ENCODE measurements at regions not wholly inside any gene's neighbourhood (a gene's known extent, or its start where the extent isn't known, plus 50 kb on each side); places are given as distances from the start of the nearest gene placed in this dataset.

DNA sequence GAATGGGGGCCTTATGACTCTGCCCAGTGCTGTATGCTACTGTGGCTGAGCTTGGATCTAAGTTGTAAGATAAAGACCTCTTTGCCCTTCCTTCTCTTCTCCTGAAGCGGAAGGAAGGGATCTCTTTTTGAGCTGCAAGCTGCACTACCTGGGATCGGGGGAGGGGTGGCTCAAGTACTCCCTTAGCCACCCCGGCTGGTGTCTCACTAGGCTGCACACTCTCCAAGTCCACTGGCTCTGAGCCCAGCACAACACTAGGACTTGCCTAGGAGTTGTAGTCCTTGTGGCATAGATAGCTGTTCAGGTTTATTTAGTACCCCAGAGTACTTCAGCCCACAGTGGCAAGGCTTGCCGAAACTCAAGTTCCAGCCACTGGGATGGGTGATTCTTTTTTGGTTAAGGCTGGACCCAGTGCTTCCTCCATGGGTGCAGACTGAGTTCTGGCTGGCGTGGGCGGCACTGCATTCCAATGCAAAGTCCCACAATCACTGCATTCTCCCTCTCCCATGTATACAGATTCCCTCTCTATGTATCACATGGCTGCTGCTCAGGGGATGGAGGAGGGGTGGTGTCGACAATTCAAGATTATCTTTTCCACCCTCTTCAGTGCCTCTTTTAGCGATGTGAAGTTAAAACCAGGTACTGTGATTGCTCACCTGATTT, 76.2 kb upstream of the SLC25A13 start:
- TF ChIP-seq, protein P1, sequence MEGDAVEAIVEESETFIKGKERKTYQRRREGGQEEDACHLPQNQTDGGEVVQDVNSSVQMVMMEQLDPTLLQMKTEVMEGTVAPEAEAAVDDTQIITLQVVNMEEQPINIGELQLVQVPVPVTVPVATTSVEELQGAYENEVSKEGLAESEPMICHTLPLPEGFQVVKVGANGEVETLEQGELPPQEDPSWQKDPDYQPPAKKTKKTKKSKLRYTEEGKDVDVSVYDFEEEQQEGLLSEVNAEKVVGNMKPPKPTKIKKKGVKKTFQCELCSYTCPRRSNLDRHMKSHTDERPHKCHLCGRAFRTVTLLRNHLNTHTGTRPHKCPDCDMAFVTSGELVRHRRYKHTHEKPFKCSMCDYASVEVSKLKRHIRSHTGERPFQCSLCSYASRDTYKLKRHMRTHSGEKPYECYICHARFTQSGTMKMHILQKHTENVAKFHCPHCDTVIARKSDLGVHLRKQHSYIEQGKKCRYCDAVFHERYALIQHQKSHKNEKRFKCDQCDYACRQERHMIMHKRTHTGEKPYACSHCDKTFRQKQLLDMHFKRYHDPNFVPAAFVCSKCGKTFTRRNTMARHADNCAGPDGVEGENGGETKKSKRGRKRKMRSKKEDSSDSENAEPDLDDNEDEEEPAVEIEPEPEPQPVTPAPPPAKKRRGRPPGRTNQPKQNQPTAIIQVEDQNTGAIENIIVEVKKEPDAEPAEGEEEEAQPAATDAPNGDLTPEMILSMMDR (IDR thresholded peaks at IDR 0.05; ENCODE audit: insufficient read depth, low read depth, low read length) = no peak
- no peak for TF ChIP-seq EZH2 (IDR thresholded peaks at IDR 0.05; ENCODE audit: insufficient read depth, low read length)

Data from astrocyte (in vitro differentiated cells and primary cell).